ENCODE measurements at regions not wholly inside any gene's neighbourhood (a gene's known extent, or its start where the extent isn't known, plus 50 kb on each side); places are given as distances from the start of the nearest gene placed in this dataset.

- Histone ChIP-seq H3K4me3 (ENCODE audit: low read length in 2 of 2) (no peak overlapping the region), H3K27ac (ENCODE audit: low read length) (no peak overlapping the region), H3K36me3 (ENCODE audit: control insufficient read depth in 2 of 2, insufficient read depth in 2 of 2, low read length in 2 of 2) (no peaks in the 10 kb centered on the region), H3K9me3 (ENCODE audit: control insufficient read depth in 2 of 2, low read length in 2 of 2) (no peaks in the 10 kb centered on the region), H3K4me1 (ENCODE audit: control insufficient read depth, insufficient read depth, low read length) (peaks cover 4% of the 10 kb centered on the region), H3K27me3 (ENCODE audit: control insufficient read depth in 1 of 2, insufficient read depth in 2 of 2, low read length in 2 of 2) (peaks cover 0 to 5% of the 10 kb centered on the region in 2 donors), H3K9ac (ENCODE audit: low read length in 2 of 2) (no peak overlapping the region)
Measured at GRCh38 chr22:47625531-47626427, 863.3 kb downstream of the TBC1D22A start.

DNA sequence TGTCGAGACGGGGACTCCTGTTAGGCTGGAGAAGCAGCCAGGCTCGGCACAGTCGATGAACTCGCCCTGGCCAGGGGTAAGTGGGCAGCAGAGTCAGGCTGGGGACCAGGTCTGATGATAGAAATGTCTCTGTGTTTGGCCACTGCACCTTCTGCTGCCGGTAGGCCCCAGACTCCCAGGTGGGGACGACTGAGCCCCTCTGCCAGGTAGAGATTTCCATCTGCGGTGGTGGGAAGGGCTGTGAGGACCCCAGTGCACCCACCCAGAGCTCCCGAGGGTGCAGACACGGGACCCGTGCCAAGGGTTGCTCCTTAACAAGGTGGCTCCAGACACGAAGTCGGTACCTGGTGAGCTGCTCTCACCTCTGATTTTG lies 862.5 kb downstream of the TBC1D22A start:
- H3K27ac ChIP-seq (ENCODE audit: low read length) = no peak overlapping the region
- no peaks in the 10 kb centered on the region for H3K36me3 ChIP-seq (ENCODE audit: control insufficient read depth in 2 of 2, insufficient read depth in 2 of 2, low read length in 2 of 2)
- no peak overlapping the region for H3K9ac ChIP-seq (ENCODE audit: low read length in 2 of 2)
- H3K4me3 ChIP-seq (ENCODE audit: low read length in 2 of 2) = no peak overlapping the region
- H3K9me3 ChIP-seq (ENCODE audit: control insufficient read depth in 2 of 2, low read length in 2 of 2) = no peaks in the 10 kb centered on the region
- H3K27me3 ChIP-seq (ENCODE audit: control insufficient read depth in 1 of 2, insufficient read depth in 2 of 2, low read length in 2 of 2) = peaks cover 0 to 5% of the 10 kb centered on the region in 2 donors
- H3K4me1 ChIP-seq (ENCODE audit: control insufficient read depth, insufficient read depth, low read length) = peaks cover 4% of the 10 kb centered on the region

GRCh38 chr22:47624252-47625012 lies 862.0 kb downstream of the TBC1D22A start:
- Histone ChIP-seq H3K9me3 (ENCODE audit: control insufficient read depth in 2 of 2, low read length in 2 of 2) (no peaks in the 10 kb centered on the region), H3K4me3 (ENCODE audit: low read length in 2 of 2) (no peak overlapping the region), H3K9ac (ENCODE audit: low read length in 2 of 2) (no peak overlapping the region), H3K27ac (ENCODE audit: low read length) (no peak overlapping the region), H3K27me3 (ENCODE audit: control insufficient read depth in 1 of 2, insufficient read depth in 2 of 2, low read length in 2 of 2) (peaks cover 0 to 5% of the 10 kb centered on the region in 2 donors), H3K36me3 (ENCODE audit: control insufficient read depth in 2 of 2, insufficient read depth in 2 of 2, low read length in 2 of 2) (no peaks in the 10 kb centered on the region), H3K4me1 (ENCODE audit: control insufficient read depth, insufficient read depth, low read length) (peaks cover 4% of the 10 kb centered on the region)

- Histone ChIP-seq H3K27me3 (ENCODE audit: control insufficient read depth in 1 of 2, insufficient read depth in 2 of 2, low read length in 2 of 2) (peaks cover 0 to 6% of the 10 kb centered on the region in 2 donors), H3K4me1 (ENCODE audit: control insufficient read depth, insufficient read depth, low read length) (peaks cover 4% of the 10 kb centered on the region), H3K27ac (ENCODE audit: low read length) (no peak overlapping the region), H3K9me3 (ENCODE audit: control insufficient read depth in 2 of 2, low read length in 2 of 2) (no peaks in the 10 kb centered on the region), H3K4me3 (ENCODE audit: low read length in 2 of 2) (no peak overlapping the region), H3K9ac (ENCODE audit: low read length in 2 of 2) (no peak overlapping the region), H3K36me3 (ENCODE audit: control insufficient read depth in 2 of 2, insufficient read depth in 2 of 2, low read length in 2 of 2) (no peaks in the 10 kb centered on the region)
Measured at GRCh38 chr22:47623763-47624148, 861.3 kb downstream of the TBC1D22A start.

DNA sequence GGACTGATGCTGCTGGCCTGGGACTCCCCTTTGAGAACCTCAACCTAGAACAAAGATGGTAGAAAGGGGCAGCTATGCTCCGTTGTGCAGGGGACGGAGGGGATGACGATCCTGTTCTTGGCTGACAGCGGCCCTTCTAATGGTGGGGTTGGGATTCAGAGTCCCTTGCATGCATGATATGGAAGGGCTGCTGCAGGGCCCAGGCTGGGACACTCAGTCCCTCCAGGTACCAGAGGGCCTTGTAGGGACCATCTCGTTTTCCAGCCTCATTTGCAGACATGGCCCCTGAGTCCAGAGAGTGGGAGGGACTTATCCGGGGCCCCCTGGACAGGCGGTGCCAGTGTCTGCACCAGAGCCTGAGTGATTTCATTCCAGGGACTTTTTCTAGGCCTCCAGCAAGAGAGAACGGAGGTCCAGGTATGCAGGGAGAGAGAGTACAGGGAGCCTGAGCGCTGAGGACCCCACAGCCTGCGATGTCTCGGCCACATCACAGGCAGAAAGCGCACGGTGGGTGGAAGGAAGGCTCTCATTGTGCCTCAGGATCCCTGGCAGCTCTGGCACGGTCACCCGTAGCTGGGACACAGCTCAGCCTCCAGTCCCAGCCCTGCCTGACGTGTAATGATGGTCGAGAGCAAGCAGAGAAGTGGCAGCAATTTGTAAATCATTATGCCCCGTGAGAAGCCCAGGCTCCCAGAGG lies 860.8 kb downstream of the TBC1D22A start:
- Histone ChIP-seq H3K9ac (ENCODE audit: low read length in 2 of 2) (no peak overlapping the region), H3K27me3 (ENCODE audit: control insufficient read depth in 1 of 2, insufficient read depth in 2 of 2, low read length in 2 of 2) (peaks cover 0 to 9% of the 10 kb centered on the region in 2 donors), H3K36me3 (ENCODE audit: control insufficient read depth in 2 of 2, insufficient read depth in 2 of 2, low read length in 2 of 2) (no peaks in the 10 kb centered on the region), H3K9me3 (ENCODE audit: control insufficient read depth in 2 of 2, low read length in 2 of 2) (no peaks in the 10 kb centered on the region), H3K4me1 (ENCODE audit: control insufficient read depth, insufficient read depth, low read length) (peaks cover 4% of the 10 kb centered on the region), H3K27ac (ENCODE audit: low read length) (no peak overlapping the region), H3K4me3 (ENCODE audit: low read length in 2 of 2) (no peak overlapping the region)

GRCh38 chr22:47622541-47622940 lies 860.1 kb downstream of the TBC1D22A start:
- no peaks in the 10 kb centered on the region for H3K9me3 ChIP-seq (ENCODE audit: control insufficient read depth in 2 of 2, low read length in 2 of 2)
- H3K4me1 ChIP-seq (ENCODE audit: control insufficient read depth, insufficient read depth, low read length) = peaks cover 4% of the 10 kb centered on the region
- H3K9ac ChIP-seq (ENCODE audit: low read length in 2 of 2) = no peak overlapping the region
- H3K36me3 ChIP-seq (ENCODE audit: control insufficient read depth in 2 of 2, insufficient read depth in 2 of 2, low read length in 2 of 2) = no peaks in the 10 kb centered on the region
- H3K27me3 ChIP-seq (ENCODE audit: control insufficient read depth in 1 of 2, insufficient read depth in 2 of 2, low read length in 2 of 2) = peaks cover 0 to 5% of the 10 kb centered on the region in 2 donors
- H3K4me3 ChIP-seq (ENCODE audit: low read length in 2 of 2) = no peak overlapping the region
- no peak overlapping the region for H3K27ac ChIP-seq (ENCODE audit: low read length)

- Histone ChIP-seq H3K27ac (ENCODE audit: low read length) (no peak overlapping the region), H3K4me1 (ENCODE audit: control insufficient read depth, insufficient read depth, low read length) (no peaks in the 10 kb centered on the region), H3K9ac (ENCODE audit: low read length in 2 of 2) (no peak overlapping the region), H3K4me3 (ENCODE audit: low read length in 2 of 2) (no peak overlapping the region), H3K36me3 (ENCODE audit: control insufficient read depth in 2 of 2, insufficient read depth in 2 of 2, low read length in 2 of 2) (no peaks in the 10 kb centered on the region), H3K27me3 (ENCODE audit: control insufficient read depth in 1 of 2, insufficient read depth in 2 of 2, low read length in 2 of 2) (peaks cover 2 to 7% of the 10 kb centered on the region in 2 donors), H3K9me3 (ENCODE audit: control insufficient read depth in 2 of 2, low read length in 2 of 2) (no peaks in the 10 kb centered on the region)
Measured at GRCh38 chr22:47621253-47621652, 858.8 kb downstream of the TBC1D22A start.

DNA sequence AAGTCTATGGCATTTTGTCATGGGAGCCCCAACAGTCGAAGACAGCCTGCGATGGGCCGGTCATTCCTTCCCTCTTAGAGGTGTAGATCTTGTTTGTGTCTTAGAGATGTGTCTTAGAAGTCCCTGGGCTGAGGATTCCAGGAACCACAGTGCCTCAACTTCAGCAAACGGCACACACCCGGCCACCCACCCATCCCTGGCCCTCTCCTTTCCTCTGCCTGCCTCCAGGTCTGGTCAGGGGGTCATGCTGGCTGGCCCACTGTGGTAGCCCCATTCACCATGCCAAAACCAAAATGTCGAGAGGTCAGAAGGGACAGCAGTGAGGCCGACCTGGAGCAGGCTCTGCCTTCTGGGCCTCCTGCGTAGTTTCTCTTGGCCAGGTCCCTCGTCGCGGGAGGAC lies 857.9 kb downstream of the TBC1D22A start:
- Histone ChIP-seq H3K36me3 (ENCODE audit: control insufficient read depth in 2 of 2, insufficient read depth in 2 of 2, low read length in 2 of 2) (no peaks in the 10 kb centered on the region), H3K4me3 (ENCODE audit: low read length in 2 of 2) (no peak overlapping the region), H3K9me3 (ENCODE audit: control insufficient read depth in 2 of 2, low read length in 2 of 2) (no peaks in the 10 kb centered on the region), H3K4me1 (ENCODE audit: control insufficient read depth, insufficient read depth, low read length) (no peaks in the 10 kb centered on the region), H3K27me3 (ENCODE audit: control insufficient read depth in 1 of 2, insufficient read depth in 2 of 2, low read length in 2 of 2) (peaks cover 3 to 7% of the 10 kb centered on the region in 2 donors), H3K27ac (ENCODE audit: low read length) (no peak overlapping the region), H3K9ac (ENCODE audit: low read length in 2 of 2) (no peak overlapping the region)

- Histone ChIP-seq H3K9me3 (ENCODE audit: control insufficient read depth in 2 of 2, low read length in 2 of 2) (no peaks in the 10 kb centered on the region), H3K27me3 (ENCODE audit: control insufficient read depth in 1 of 2, insufficient read depth in 2 of 2, low read length in 2 of 2) (peaks cover 3 to 7% of the 10 kb centered on the region in 2 donors), H3K4me3 (ENCODE audit: low read length in 2 of 2) (no peak overlapping the region), H3K27ac (ENCODE audit: low read length) (no peak overlapping the region), H3K36me3 (ENCODE audit: control insufficient read depth in 2 of 2, insufficient read depth in 2 of 2, low read length in 2 of 2) (no peaks in the 10 kb centered on the region), H3K9ac (ENCODE audit: low read length in 2 of 2) (no peak overlapping the region), H3K4me1 (ENCODE audit: control insufficient read depth, insufficient read depth, low read length) (no peaks in the 10 kb centered on the region)
Measured at GRCh38 chr22:47619631-47620030, 857.2 kb downstream of the TBC1D22A start.

DNA sequence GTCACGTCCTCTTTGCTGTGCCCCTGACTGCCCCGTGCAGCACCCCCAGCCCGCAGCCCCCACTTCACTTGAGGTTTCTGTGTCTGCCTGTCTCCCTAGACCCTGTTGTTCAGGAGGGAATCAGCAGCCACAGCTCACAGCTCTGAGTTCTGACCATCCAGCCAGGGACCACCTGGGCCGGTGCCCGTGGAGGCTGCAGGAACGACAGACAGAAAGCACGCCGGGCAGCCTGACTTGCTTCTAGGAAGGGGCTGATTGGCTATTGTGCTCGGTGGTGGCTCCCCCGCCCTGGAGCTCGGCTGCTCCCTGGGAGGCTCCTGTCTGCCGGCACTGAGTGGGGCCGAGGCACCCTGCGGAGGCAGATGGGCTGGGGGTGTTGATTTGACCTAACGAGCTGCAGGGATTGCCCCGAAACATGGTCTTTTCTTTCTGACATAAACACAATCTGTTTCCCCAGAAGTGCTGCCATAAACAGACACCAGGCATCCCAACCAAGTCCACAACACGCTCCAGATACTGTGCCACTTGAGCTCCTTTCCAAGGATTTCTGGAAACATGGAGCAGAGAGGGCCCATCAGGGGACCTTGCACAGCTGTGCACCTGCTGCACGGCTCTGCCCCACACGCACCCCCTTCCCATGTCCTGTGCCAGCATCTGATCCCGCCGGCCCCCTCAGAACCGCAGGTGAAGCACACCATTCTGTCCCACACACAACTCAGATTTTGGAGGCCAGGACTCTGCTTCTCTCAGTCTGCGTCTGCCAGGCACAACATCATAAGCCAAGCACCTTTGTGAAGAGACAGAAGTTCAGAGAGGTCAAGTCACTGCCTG lies 855.9 kb downstream of the TBC1D22A start:
- no peaks in the 10 kb centered on the region for H3K9me3 ChIP-seq (ENCODE audit: control insufficient read depth in 2 of 2, low read length in 2 of 2)
- no peak overlapping the region for H3K9ac ChIP-seq (ENCODE audit: low read length in 2 of 2)
- H3K27ac ChIP-seq (ENCODE audit: low read length) = no peak overlapping the region
- no peaks in the 10 kb centered on the region for H3K36me3 ChIP-seq (ENCODE audit: control insufficient read depth in 2 of 2, insufficient read depth in 2 of 2, low read length in 2 of 2)
- peaks cover 3 to 9% of the 10 kb centered on the region in 2 donors for H3K27me3 ChIP-seq (ENCODE audit: control insufficient read depth in 1 of 2, insufficient read depth in 2 of 2, low read length in 2 of 2)
- no peaks in the 10 kb centered on the region for H3K4me1 ChIP-seq (ENCODE audit: control insufficient read depth, insufficient read depth, low read length)
- H3K4me3 ChIP-seq (ENCODE audit: low read length in 2 of 2) = no peak overlapping the region

Measured in stomach smooth muscle (tissue), 2 donors.